ENCODE measurements at regions not wholly inside any gene's neighbourhood (a gene's known extent, or its start where the extent isn't known, plus 50 kb on each side); places are given as distances from the start of the nearest gene placed in this dataset.
"Not testable (repeated sequence)": the region's sequence is repeated elsewhere in the genome, so short reads cannot be mapped to it uniquely, and the experiment has no call there.

- TF ChIP-seq CTCF (IDR thresholded peaks at IDR 0.05; ENCODE audit: insufficient read depth, low read length); POLR2AphosphoS5 (IDR thresholded peaks at IDR 0.05; ENCODE audit: low read depth); GABPA (IDR thresholded peaks at IDR 0.05; ENCODE audit: low read depth): not testable (repeated sequence)
- TF ChIP-seq, protein P1, sequence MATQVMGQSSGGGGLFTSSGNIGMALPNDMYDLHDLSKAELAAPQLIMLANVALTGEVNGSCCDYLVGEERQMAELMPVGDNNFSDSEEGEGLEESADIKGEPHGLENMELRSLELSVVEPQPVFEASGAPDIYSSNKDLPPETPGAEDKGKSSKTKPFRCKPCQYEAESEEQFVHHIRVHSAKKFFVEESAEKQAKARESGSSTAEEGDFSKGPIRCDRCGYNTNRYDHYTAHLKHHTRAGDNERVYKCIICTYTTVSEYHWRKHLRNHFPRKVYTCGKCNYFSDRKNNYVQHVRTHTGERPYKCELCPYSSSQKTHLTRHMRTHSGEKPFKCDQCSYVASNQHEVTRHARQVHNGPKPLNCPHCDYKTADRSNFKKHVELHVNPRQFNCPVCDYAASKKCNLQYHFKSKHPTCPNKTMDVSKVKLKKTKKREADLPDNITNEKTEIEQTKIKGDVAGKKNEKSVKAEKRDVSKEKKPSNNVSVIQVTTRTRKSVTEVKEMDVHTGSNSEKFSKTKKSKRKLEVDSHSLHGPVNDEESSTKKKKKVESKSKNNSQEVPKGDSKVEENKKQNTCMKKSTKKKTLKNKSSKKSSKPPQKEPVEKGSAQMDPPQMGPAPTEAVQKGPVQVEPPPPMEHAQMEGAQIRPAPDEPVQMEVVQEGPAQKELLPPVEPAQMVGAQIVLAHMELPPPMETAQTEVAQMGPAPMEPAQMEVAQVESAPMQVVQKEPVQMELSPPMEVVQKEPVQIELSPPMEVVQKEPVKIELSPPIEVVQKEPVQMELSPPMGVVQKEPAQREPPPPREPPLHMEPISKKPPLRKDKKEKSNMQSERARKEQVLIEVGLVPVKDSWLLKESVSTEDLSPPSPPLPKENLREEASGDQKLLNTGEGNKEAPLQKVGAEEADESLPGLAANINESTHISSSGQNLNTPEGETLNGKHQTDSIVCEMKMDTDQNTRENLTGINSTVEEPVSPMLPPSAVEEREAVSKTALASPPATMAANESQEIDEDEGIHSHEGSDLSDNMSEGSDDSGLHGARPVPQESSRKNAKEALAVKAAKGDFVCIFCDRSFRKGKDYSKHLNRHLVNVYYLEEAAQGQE (IDR thresholded peaks at IDR 0.05; ENCODE audit: insufficient replicate concordance, low read depth), result not testable (repeated sequence)
These were observed 271.5 kb upstream of the PLGLB2 start for GRCh38 chr2:87476223-87476872.
